HG03378 (cell line): ENCODE measurements at regions not wholly inside any gene's neighbourhood (a gene's known extent, or its start where the extent isn't known, plus 50 kb on each side); places are given as distances from the start of the nearest gene placed in this dataset.
"Not testable (repeated sequence)": the region's sequence is repeated elsewhere in the genome, so short reads cannot be mapped to it uniquely, and the experiment has no call there.

Experiments used
- ATAC-seq: cut with Tn5 transposase; IDR thresholded peaks from one replicate; pipeline ENCODE4 v1.9.1; 2021; ENCODE audit warnings: mild to moderate bottlenecking, moderate library complexity; ENCODE audit not compliant: unreplicated experiment

- no peak for ATAC-seq
Measured at GRCh38 chr5:42074353-42074752, 149.3 kb downstream of the FBXO4 start.

- no peak for ATAC-seq
Measured at GRCh38 chr5:42089705-42090104, 164.6 kb downstream of the FBXO4 start.

GRCh38 chr5:42090162-42090561 lies 165.1 kb downstream of the FBXO4 start:
- ATAC-seq = no peak

- ATAC-seq = not testable (repeated sequence)
Measured at GRCh38 chr5:42099846-42100245, 174.8 kb downstream of the FBXO4 start.

GRCh38 chr5:42108468-42108867 lies 183.4 kb downstream of the FBXO4 start:
- no peak for ATAC-seq

GRCh38 chr5:42109006-42109572 lies 184.0 kb downstream of the FBXO4 start:
- no peak for ATAC-seq

- not testable (repeated sequence) for ATAC-seq
Measured at GRCh38 chr5:42115721-42116120, 190.6 kb downstream of the FBXO4 start.

GRCh38 chr5:42120070-42120469 lies 195.0 kb downstream of the FBXO4 start:
- no peak for ATAC-seq

- no peak for ATAC-seq
Measured at GRCh38 chr5:42121401-42121800, 196.3 kb downstream of the FBXO4 start.

GRCh38 chr5:42131081-42131480 lies 206.0 kb downstream of the FBXO4 start:
- ATAC-seq = no peak

- no peak for ATAC-seq
Measured at GRCh38 chr5:42143361-42143760, 218.3 kb downstream of the FBXO4 start.

- no peak for ATAC-seq
Measured at GRCh38 chr5:42148813-42149212, 223.7 kb downstream of the FBXO4 start.

GRCh38 chr5:42157215-42157614 lies 232.1 kb downstream of the FBXO4 start:
- no peak for ATAC-seq

GRCh38 chr5:42163083-42163482 lies 238.0 kb downstream of the FBXO4 start:
- no peak for ATAC-seq

- ATAC-seq = no peak
Measured at GRCh38 chr5:42168091-42168670, 243.1 kb downstream of the FBXO4 start.

- not testable (repeated sequence) for ATAC-seq
Measured at GRCh38 chr5:42176118-42176517, 247.1 kb upstream of the GHR start.

GRCh38 chr5:42179843-42180242 lies 243.4 kb upstream of the GHR start:
- ATAC-seq = not testable (repeated sequence)

GRCh38 chr5:42216904-42217303 lies 206.3 kb upstream of the GHR start:
- ATAC-seq = no peak

- ATAC-seq = no peak
Measured at GRCh38 chr5:42217791-42218190, 205.4 kb upstream of the GHR start.

GRCh38 chr5:42225009-42225408 lies 198.2 kb upstream of the GHR start:
- no peak for ATAC-seq

- ATAC-seq = no peak
Measured at GRCh38 chr5:42228279-42228678, 195.0 kb upstream of the GHR start.

GRCh38 chr5:42230839-42231238 lies 192.4 kb upstream of the GHR start:
- ATAC-seq = no peak

- no peak for ATAC-seq
Measured at GRCh38 chr5:42235241-42235640, 188.0 kb upstream of the GHR start.
